Panc1 (cell line): ENCODE measurements at regions not wholly inside any gene's neighbourhood (a gene's known extent, or its start where the extent isn't known, plus 50 kb on each side); places are given as distances from the start of the nearest gene placed in this dataset.

ENCODE experiments used
- POLR2AphosphoS5 ChIP-seq: IDR thresholded peaks from 2 replicates; pipeline ENCODE4 v1.6.1; 2012; ENCODE audit warnings: mild to moderate bottlenecking, low read depth, low read length, moderate library complexity
- TF ChIP-seq, protein P1 (sequence below): fragments of 450-650 bp; IDR thresholded peaks from 2 replicates; pipeline ENCODE4 v1.5.1; 2017; ENCODE audit warnings: mild to moderate bottlenecking
- TF ChIP-seq, protein P2 (sequence below), 2 experiments: IDR thresholded peaks; 2 replicates each; pipeline ENCODE4 v1.6.1; 2011 to 2012; ENCODE audit warnings: low read depth in 2 of 2, control low read depth in 1 of 2, low read length in 1 of 2, mild to moderate bottlenecking in 1 of 2, moderate library complexity in 1 of 2; ENCODE audit not compliant: insufficient read depth in 1 of 2

DNA sequence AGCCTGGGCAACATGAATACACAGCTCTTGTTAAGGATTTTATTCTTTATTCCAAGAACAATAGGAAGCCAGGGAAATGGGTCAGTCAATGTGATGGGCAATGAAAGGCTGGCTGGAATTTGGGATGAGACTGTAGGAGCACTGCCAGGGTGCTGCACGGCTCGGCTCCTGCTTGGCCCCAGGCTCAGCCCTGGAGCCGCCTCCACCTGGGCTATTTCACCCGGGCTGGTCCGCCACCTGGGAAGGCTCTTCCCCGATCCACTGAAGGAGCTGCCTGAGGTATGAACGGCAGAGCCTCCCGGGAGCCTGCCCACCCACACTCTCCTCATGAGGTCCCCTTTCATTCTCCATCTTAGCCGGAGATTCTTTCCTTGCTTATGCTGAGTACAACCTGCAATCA, 80.4 kb upstream of the KMT2C start:
- TF ChIP-seq, protein P1, sequence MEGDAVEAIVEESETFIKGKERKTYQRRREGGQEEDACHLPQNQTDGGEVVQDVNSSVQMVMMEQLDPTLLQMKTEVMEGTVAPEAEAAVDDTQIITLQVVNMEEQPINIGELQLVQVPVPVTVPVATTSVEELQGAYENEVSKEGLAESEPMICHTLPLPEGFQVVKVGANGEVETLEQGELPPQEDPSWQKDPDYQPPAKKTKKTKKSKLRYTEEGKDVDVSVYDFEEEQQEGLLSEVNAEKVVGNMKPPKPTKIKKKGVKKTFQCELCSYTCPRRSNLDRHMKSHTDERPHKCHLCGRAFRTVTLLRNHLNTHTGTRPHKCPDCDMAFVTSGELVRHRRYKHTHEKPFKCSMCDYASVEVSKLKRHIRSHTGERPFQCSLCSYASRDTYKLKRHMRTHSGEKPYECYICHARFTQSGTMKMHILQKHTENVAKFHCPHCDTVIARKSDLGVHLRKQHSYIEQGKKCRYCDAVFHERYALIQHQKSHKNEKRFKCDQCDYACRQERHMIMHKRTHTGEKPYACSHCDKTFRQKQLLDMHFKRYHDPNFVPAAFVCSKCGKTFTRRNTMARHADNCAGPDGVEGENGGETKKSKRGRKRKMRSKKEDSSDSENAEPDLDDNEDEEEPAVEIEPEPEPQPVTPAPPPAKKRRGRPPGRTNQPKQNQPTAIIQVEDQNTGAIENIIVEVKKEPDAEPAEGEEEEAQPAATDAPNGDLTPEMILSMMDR, result no peak
- no peak for TF ChIP-seq POLR2AphosphoS5
- TF ChIP-seq, protein P2, sequence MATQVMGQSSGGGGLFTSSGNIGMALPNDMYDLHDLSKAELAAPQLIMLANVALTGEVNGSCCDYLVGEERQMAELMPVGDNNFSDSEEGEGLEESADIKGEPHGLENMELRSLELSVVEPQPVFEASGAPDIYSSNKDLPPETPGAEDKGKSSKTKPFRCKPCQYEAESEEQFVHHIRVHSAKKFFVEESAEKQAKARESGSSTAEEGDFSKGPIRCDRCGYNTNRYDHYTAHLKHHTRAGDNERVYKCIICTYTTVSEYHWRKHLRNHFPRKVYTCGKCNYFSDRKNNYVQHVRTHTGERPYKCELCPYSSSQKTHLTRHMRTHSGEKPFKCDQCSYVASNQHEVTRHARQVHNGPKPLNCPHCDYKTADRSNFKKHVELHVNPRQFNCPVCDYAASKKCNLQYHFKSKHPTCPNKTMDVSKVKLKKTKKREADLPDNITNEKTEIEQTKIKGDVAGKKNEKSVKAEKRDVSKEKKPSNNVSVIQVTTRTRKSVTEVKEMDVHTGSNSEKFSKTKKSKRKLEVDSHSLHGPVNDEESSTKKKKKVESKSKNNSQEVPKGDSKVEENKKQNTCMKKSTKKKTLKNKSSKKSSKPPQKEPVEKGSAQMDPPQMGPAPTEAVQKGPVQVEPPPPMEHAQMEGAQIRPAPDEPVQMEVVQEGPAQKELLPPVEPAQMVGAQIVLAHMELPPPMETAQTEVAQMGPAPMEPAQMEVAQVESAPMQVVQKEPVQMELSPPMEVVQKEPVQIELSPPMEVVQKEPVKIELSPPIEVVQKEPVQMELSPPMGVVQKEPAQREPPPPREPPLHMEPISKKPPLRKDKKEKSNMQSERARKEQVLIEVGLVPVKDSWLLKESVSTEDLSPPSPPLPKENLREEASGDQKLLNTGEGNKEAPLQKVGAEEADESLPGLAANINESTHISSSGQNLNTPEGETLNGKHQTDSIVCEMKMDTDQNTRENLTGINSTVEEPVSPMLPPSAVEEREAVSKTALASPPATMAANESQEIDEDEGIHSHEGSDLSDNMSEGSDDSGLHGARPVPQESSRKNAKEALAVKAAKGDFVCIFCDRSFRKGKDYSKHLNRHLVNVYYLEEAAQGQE (IDR thresholded peaks at IDR 0.05; ENCODE audit: insufficient read depth in 1 of 2, low read depth in 2 of 2, low read length in 1 of 2), result no peak
